IMR-90 (cell line): ENCODE measurements at regions not wholly inside any gene's neighbourhood (a gene's known extent, or its start where the extent isn't known, plus 50 kb on each side); places are given as distances from the start of the nearest gene placed in this dataset.

Source experiments
- POLR2A ChIP-seq: IDR thresholded peaks from 2 replicates; pipeline ENCODE4 v1.6.1; 2012; ENCODE audit warnings: mild to moderate bottlenecking, low read depth, low read length
- RFX5 ChIP-seq: IDR thresholded peaks from 2 replicates; pipeline ENCODE4 v1.8.0; 2012; ENCODE audit warnings: low read depth, mild to moderate bottlenecking, low read length, moderate library complexity
- TF ChIP-seq, protein P1 (sequence below): conservative IDR thresholded peaks from 2 replicates; pipeline ENCODE4 v1.5.1; 2012; ENCODE audit warnings: mild to moderate bottlenecking, low read depth, low read length, improper control_type of control experiment
- TF ChIP-seq, protein P2 (sequence below): fragments of 150-350 bp; IDR thresholded peaks from 2 replicates; pipeline ENCODE4 v1.6.1; 2017; ENCODE audit warnings: mild to moderate bottlenecking, antibody characterized with exemption, low read length, low read depth

DNA sequence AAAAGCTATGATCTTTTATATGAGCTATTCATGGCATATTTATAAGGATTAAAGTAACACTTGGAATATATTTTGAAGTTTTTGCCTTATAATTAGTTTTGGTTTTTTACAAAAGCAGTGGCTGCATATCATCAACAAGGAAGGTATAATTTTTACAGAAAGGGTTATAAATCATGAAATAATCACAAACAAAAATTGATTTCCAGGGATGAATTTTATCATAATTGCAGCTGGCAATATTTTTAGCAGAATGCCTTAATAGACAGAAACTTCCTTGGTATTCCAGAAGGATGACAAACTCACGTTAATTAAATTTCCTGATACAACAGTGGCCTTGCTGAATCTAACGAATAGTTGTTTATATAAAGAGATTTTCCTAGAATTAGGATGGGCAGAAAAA is 260.5 kb upstream of the SLC39A10 start:
- TF ChIP-seq, protein P1, sequence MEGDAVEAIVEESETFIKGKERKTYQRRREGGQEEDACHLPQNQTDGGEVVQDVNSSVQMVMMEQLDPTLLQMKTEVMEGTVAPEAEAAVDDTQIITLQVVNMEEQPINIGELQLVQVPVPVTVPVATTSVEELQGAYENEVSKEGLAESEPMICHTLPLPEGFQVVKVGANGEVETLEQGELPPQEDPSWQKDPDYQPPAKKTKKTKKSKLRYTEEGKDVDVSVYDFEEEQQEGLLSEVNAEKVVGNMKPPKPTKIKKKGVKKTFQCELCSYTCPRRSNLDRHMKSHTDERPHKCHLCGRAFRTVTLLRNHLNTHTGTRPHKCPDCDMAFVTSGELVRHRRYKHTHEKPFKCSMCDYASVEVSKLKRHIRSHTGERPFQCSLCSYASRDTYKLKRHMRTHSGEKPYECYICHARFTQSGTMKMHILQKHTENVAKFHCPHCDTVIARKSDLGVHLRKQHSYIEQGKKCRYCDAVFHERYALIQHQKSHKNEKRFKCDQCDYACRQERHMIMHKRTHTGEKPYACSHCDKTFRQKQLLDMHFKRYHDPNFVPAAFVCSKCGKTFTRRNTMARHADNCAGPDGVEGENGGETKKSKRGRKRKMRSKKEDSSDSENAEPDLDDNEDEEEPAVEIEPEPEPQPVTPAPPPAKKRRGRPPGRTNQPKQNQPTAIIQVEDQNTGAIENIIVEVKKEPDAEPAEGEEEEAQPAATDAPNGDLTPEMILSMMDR, result no peak
- TF ChIP-seq POLR2A, result no peak
- no peak for TF ChIP-seq RFX5
- TF ChIP-seq, protein P2, sequence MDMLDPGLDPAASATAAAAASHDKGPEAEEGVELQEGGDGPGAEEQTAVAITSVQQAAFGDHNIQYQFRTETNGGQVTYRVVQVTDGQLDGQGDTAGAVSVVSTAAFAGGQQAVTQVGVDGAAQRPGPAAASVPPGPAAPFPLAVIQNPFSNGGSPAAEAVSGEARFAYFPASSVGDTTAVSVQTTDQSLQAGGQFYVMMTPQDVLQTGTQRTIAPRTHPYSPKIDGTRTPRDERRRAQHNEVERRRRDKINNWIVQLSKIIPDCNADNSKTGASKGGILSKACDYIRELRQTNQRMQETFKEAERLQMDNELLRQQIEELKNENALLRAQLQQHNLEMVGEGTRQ, result no peak
